LNCAP (cell line): ENCODE measurements at regions not wholly inside any gene's neighbourhood (a gene's known extent, or its start where the extent isn't known, plus 50 kb on each side); places are given as distances from the start of the nearest gene placed in this dataset.

Experiments
- TF ChIP-seq, protein P1 (sequence below): fragments of 450-650 bp; IDR thresholded peaks from 2 replicates; pipeline ENCODE4 v1.5.1; 2017; ENCODE audit warnings: mild to moderate bottlenecking

DNA sequence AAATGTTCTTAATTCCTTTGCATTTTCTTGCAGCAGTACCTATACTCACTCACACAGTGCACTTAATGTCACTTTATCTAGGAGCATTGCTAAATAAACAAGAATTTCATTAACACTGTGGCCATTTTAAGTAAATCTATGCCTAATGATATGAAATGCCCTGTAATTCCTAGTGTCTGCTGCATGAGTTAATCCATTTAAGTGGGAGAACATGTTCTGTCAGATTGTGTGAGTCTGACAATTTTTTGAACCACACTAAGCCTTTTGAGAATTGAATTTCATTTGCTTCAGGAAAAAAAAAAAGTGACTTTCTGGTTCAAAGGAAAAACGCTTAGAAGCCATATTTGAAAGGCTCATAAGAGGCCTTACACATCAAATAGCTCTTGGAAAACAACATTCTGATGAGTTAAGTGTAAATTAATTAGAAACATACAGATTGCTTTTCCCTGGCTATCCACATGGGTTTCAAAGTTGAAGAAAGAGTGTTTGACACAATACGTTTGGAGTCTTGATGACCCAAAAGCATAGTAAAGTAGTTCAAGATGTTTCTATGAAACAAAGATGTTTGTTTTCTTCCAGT lies 446.7 kb upstream of the GRAMD2B start:
- TF ChIP-seq, protein P1, sequence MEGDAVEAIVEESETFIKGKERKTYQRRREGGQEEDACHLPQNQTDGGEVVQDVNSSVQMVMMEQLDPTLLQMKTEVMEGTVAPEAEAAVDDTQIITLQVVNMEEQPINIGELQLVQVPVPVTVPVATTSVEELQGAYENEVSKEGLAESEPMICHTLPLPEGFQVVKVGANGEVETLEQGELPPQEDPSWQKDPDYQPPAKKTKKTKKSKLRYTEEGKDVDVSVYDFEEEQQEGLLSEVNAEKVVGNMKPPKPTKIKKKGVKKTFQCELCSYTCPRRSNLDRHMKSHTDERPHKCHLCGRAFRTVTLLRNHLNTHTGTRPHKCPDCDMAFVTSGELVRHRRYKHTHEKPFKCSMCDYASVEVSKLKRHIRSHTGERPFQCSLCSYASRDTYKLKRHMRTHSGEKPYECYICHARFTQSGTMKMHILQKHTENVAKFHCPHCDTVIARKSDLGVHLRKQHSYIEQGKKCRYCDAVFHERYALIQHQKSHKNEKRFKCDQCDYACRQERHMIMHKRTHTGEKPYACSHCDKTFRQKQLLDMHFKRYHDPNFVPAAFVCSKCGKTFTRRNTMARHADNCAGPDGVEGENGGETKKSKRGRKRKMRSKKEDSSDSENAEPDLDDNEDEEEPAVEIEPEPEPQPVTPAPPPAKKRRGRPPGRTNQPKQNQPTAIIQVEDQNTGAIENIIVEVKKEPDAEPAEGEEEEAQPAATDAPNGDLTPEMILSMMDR, result no peak

GRCh38 chr5:125978015-125978414 lies 445.2 kb upstream of the GRAMD2B start:
- TF ChIP-seq, protein P1, result no peak

DNA sequence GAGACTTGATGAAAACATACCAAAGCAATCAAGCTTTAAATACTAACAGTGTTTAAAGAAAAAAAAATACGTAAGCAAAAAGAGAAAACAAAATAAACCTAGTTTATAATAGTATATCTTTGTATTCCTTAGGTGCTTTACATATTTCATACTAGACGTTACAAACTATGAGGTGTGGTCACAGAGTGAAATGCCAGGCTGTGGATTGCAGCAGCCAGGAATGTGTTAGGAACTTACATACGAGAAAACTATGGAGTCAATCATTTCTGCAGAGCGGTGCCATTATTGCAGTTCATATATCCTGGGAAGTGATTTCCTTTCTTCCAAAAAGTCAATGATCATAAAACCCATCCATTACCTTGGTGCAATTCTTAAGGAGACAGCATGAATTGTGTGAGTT lies 443.6 kb upstream of the GRAMD2B start:
- TF ChIP-seq, protein P1, result no peak

DNA sequence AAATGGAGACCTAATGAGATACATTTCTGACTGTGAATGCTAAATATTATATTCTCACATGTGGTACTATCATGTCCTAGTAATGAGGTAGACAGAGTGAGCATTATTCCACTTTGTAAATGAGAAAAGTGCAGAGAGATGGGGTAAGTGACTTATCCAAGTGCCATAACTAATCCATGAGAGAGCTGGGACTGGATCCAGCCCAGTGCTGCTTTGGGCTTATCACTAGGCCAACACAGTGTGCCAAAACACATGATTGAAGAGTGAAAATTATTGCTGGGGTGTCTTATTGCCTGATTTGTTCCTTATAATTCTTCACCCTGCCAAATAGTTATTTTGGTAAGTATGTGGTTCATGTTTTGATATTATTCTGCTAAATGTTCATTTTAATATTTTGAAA lies 442.2 kb upstream of the GRAMD2B start:
- TF ChIP-seq, protein P1, result no peak

- TF ChIP-seq, protein P1, result no peak
These were observed 435.4 kb upstream of the GRAMD2B start for GRCh38 chr5:125987677-125988255.

DNA sequence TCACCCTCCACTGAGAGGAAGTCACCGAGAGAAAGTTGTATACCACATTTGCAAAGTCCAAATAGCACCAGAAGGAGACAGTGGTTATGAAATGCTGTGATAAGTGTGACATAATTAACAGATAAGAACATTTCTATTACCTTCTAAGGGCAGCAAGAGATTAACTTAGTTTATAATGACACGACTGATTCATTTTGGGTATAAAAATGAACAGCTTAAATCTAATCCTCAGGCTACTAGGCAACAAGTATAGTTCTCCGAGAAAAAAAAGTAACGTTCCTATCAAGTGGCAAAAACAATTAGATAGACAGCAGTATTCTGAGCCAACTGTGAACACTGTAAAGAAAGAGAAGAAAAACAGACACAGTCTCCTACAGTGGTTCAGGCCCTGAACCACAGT lies 431.2 kb upstream of the GRAMD2B start:
- TF ChIP-seq, protein P1, result no peak

GRCh38 chr5:126000507-126000906 lies 422.7 kb upstream of the GRAMD2B start:
- TF ChIP-seq, protein P1, result no peak
